Endodermal cell (in vitro differentiated cells): ENCODE measurements at regions not wholly inside any gene's neighbourhood (a gene's known extent, or its start where the extent isn't known, plus 50 kb on each side); places are given as distances from the start of the nearest gene placed in this dataset.

Source experiments
- DNase-seq: peaks from one replicate; pipeline ENCODE4 v3.0.0-alpha.2; 2017
- H3K27ac ChIP-seq: 2 replicates; pipeline ENCODE4 v1.5.1; 2013; ENCODE audit warnings: mild to moderate bottlenecking, low read depth, low read length, moderate library complexity
- H3K27me3 ChIP-seq: 2 replicates; pipeline ENCODE4 v1.6.1; 2013; ENCODE audit warnings: mild to moderate bottlenecking, low read length, moderate library complexity; ENCODE audit not compliant: insufficient read depth, control insufficient read depth, poor library complexity, severe bottlenecking
- H3K36me3 ChIP-seq: 2 replicates; pipeline ENCODE4 v1.7.0; 2013; ENCODE audit warnings: mild to moderate bottlenecking, low read length, moderate library complexity; ENCODE audit not compliant: control insufficient read depth, insufficient read depth
- H3K4me1 ChIP-seq: one replicate; pipeline ENCODE4 v1.7.0; 2013; ENCODE audit warnings: low read length; ENCODE audit not compliant: control insufficient read depth, insufficient read depth
- H3K4me3 ChIP-seq: 2 replicates; pipeline ENCODE4 v1.5.1; 2013; ENCODE audit warnings: mild to moderate bottlenecking, low read length, moderate library complexity
- H3K9ac ChIP-seq: 2 replicates; pipeline ENCODE4 v1.6.1; 2013; ENCODE audit warnings: mild to moderate bottlenecking, low read length, moderate library complexity; ENCODE audit not compliant: poor library complexity, severe bottlenecking; ENCODE audit errors: extremely low read depth
- H3K9me3 ChIP-seq: 2 replicates; pipeline ENCODE4 v1.6.1; 2013; ENCODE audit warnings: mild to moderate bottlenecking, low read length, moderate library complexity; ENCODE audit not compliant: control insufficient read depth
- H3K27ac Mint-ChIP-seq: 2 replicates; pipeline ENCODE4 v1.8.0; 2020; ENCODE audit warnings: mixed read lengths
- H3K27me3 Mint-ChIP-seq: 2 replicates; pipeline ENCODE4 v1.8.0; 2021; ENCODE audit warnings: mild to moderate bottlenecking, mixed read lengths; ENCODE audit not compliant: insufficient read depth
- H3K36me3 Mint-ChIP-seq: 2 replicates; pipeline ENCODE4 v1.8.0; 2020; ENCODE audit warnings: low read depth, mixed read lengths
- H3K4me1 Mint-ChIP-seq: 2 replicates; pipeline ENCODE4 v1.8.0; 2020; ENCODE audit warnings: mixed read lengths
- H3K4me3 Mint-ChIP-seq: 2 replicates; pipeline ENCODE4 v1.8.0; 2020; ENCODE audit warnings: mild to moderate bottlenecking, moderate library complexity, mixed read lengths
- H3K9me3 Mint-ChIP-seq: 2 replicates; pipeline ENCODE4 v1.8.0; 2020; ENCODE audit warnings: mild to moderate bottlenecking, mixed read lengths
- CTCF ChIP-seq: fragments of 200-600 bp; sonication (generic); conservative IDR thresholded peaks from 2 replicates; pipeline ENCODE4 v1.5.0; 2021; ENCODE audit warnings: antibody characterized with exemption, mild to moderate bottlenecking
- WGBS, 2 experiments: methylation state at CpG; one replicate each; pipeline versions ENCODE4 v1.1.5 to v1.1.7; 2013; ENCODE audit warnings: missing lambda C conversion rate in 2 of 2, mixed read lengths in 1 of 2; ENCODE audit not compliant: insufficient coverage in 1 of 2, insufficient read length in 1 of 2; 5-methylcytosine and 5-hydroxymethylcytosine counted together

GRCh38 chr17:70520447-70520846 lies 351.1 kb downstream of the KCNJ2 start:
- DNase-seq: no peak
- no peaks in the 10 kb centered on the region for H3K27me3 Mint-ChIP-seq

GRCh38 chr17:70520956-70521355 lies 351.6 kb downstream of the KCNJ2 start:
- H3K27ac Mint-ChIP-seq: no peak overlapping the region
- no peaks in the 10 kb centered on the region for H3K27me3 Mint-ChIP-seq
- H3K36me3 Mint-ChIP-seq: no peaks in the 10 kb centered on the region
- Histone ChIP-seq H3K36me3 (no peaks in the 10 kb centered on the region), H3K9me3 (no peaks in the 10 kb centered on the region), H3K27me3 (no peaks in the 10 kb centered on the region), H3K27ac (no peak overlapping the region), H3K9ac (no peak overlapping the region), H3K4me1 (no peaks in the 10 kb centered on the region), H3K4me3 (no peak overlapping the region)
- no peak overlapping the region for H3K4me3 Mint-ChIP-seq
- no peak for TF ChIP-seq CTCF
- 95 to 100% methylated on average over 3 to 4 of the region's 4 CpGs for WGBS, 2 experiments
- no peaks in the 10 kb centered on the region for H3K4me1 Mint-ChIP-seq
- H3K9me3 Mint-ChIP-seq: no peaks in the 10 kb centered on the region
- no peak for DNase-seq

More at GRCh38 chr17:70520447-70520846, 351.1 kb downstream of the KCNJ2 start:
- Histone ChIP-seq H3K9ac (no peak overlapping the region), H3K4me1 (no peaks in the 10 kb centered on the region), H3K27ac (no peak overlapping the region), H3K36me3 (no peaks in the 10 kb centered on the region), H3K4me3 (no peak overlapping the region), H3K9me3 (no peaks in the 10 kb centered on the region), H3K27me3 (no peaks in the 10 kb centered on the region)
- TF ChIP-seq CTCF: no peak
- Mint-ChIP-seq H3K9me3 (no peaks in the 10 kb centered on the region), H3K36me3 (no peaks in the 10 kb centered on the region), H3K27ac (no peak overlapping the region), H3K4me1 (no peaks in the 10 kb centered on the region), H3K4me3 (no peak overlapping the region)
- WGBS, 2 experiments: 92 to 93% methylated on average over 4 to 5 of the region's 5 CpGs

- Histone ChIP-seq H3K9ac (no peak overlapping the region), H3K4me1 (no peaks in the 10 kb centered on the region), H3K4me3 (no peak overlapping the region), H3K27ac (no peak overlapping the region), H3K9me3 (no peaks in the 10 kb centered on the region), H3K36me3 (no peaks in the 10 kb centered on the region), H3K27me3 (no peaks in the 10 kb centered on the region)
- Mint-ChIP-seq H3K4me1 (no peaks in the 10 kb centered on the region), H3K27me3 (no peaks in the 10 kb centered on the region), H3K9me3 (no peaks in the 10 kb centered on the region), H3K36me3 (no peaks in the 10 kb centered on the region), H3K4me3 (no peak overlapping the region), H3K27ac (no peak overlapping the region)
- DNase-seq: no peak
- no peak for TF ChIP-seq CTCF
- WGBS, 2 experiments: 90 to 94% methylated on average over 3 of the region's 3 CpGs
Observed at GRCh38 chr17:70521821-70522256, 352.5 kb downstream of the KCNJ2 start.
